22Rv1 (cell line): ENCODE measurements at regions not wholly inside any gene's neighbourhood (a gene's known extent, or its start where the extent isn't known, plus 50 kb on each side); places are given as distances from the start of the nearest gene placed in this dataset.

Experiments
- ZFX ChIP-seq: fragments of 450-650 bp; IDR thresholded peaks from 2 replicates; pipeline ENCODE4 v1.6.1; 2017; ENCODE audit warnings: antibody characterized with exemption, borderline replicate concordance
- TF ChIP-seq, protein P1 (sequence below): fragments of 450-650 bp; IDR thresholded peaks from 2 replicates; pipeline ENCODE4 v1.5.1; 2017; ENCODE audit warnings: mild to moderate bottlenecking

DNA sequence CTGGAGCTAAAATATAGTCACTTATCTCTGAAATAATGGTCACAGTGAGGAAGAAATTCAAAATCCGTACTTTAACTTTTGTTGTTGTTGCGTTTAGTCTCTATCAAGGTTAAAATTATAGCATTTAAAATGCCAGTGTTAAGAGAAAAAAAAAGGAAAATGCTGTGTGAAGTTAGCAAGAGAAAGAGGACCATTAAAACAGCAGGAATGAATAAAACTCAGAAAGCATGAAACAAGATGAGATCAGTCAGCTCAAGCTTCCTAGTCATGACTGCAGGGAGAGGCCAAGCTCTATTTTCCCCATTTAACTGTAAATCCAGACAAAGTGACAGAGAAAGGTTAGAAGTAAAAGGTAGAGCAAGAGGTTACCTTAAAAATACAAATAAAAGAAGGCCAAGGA is 281.7 kb upstream of the ATP5MC3 start:
- TF ChIP-seq, protein P1, sequence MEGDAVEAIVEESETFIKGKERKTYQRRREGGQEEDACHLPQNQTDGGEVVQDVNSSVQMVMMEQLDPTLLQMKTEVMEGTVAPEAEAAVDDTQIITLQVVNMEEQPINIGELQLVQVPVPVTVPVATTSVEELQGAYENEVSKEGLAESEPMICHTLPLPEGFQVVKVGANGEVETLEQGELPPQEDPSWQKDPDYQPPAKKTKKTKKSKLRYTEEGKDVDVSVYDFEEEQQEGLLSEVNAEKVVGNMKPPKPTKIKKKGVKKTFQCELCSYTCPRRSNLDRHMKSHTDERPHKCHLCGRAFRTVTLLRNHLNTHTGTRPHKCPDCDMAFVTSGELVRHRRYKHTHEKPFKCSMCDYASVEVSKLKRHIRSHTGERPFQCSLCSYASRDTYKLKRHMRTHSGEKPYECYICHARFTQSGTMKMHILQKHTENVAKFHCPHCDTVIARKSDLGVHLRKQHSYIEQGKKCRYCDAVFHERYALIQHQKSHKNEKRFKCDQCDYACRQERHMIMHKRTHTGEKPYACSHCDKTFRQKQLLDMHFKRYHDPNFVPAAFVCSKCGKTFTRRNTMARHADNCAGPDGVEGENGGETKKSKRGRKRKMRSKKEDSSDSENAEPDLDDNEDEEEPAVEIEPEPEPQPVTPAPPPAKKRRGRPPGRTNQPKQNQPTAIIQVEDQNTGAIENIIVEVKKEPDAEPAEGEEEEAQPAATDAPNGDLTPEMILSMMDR, result no peak
- no peak for TF ChIP-seq ZFX
